ENCODE measurements at regions not wholly inside any gene's neighbourhood (a gene's known extent, or its start where the extent isn't known, plus 50 kb on each side); places are given as distances from the start of the nearest gene placed in this dataset.

GRCh38 chr5:178808886-178809285 lies 50.9 kb upstream of the ZNF354B start:
- DNase-seq (ENCODE audit: low spot score): no peak

GRCh38 chr5:178801021-178801420 lies 58.7 kb upstream of the ZNF354B start:
- DNase-seq (ENCODE audit: low spot score): peak; percentile 37

GRCh38 chr5:178797546-178798440 lies 62.0 kb upstream of the ZNF354B start:
- peak; percentile 68 for DNase-seq (ENCODE audit: low spot score)

- DNase-seq (ENCODE audit: low spot score): peak; percentile 79
Measured at GRCh38 chr5:178797101-178797521, 62.6 kb upstream of the ZNF354B start.

- peak; percentile 69 for DNase-seq (ENCODE audit: low spot score)
Measured at GRCh38 chr5:178796165-178796945, 63.4 kb upstream of the ZNF354B start.

GRCh38 chr5:178794433-178794832 lies 64.0 kb upstream of the ZNF354A start:
- DNase-seq (ENCODE audit: low spot score): no peak

GRCh38 chr5:178793696-178794095 lies 63.2 kb upstream of the ZNF354A start:
- DNase-seq (ENCODE audit: low spot score): no peak

GRCh38 chr5:178793151-178793550 lies 62.7 kb upstream of the ZNF354A start:
- no peak for DNase-seq (ENCODE audit: low spot score)

GRCh38 chr5:178791976-178792375 lies 61.5 kb upstream of the ZNF354A start:
- DNase-seq (ENCODE audit: low spot score): no peak

GRCh38 chr5:178790371-178790770 lies 59.9 kb upstream of the ZNF354A start:
- DNase-seq (ENCODE audit: low spot score): no peak

GRCh38 chr5:178788381-178789085 lies 58.1 kb upstream of the ZNF354A start:
- no peak for DNase-seq (ENCODE audit: low spot score)

GRCh38 chr5:178787889-178788288 lies 57.4 kb upstream of the ZNF354A start:
- DNase-seq (ENCODE audit: low spot score): no peak

GRCh38 chr5:178786859-178787499 lies 56.5 kb upstream of the ZNF354A start:
- no peak for DNase-seq (ENCODE audit: low spot score)

- no peak for DNase-seq (ENCODE audit: low spot score)
Measured at GRCh38 chr5:178786417-178786816, 56.0 kb upstream of the ZNF354A start.

- DNase-seq (ENCODE audit: low spot score): no peak
Measured at GRCh38 chr5:178785999-178786398, 55.5 kb upstream of the ZNF354A start.

- no peak for DNase-seq (ENCODE audit: low spot score)
Measured at GRCh38 chr5:178784391-178784790, 53.9 kb upstream of the ZNF354A start.

- no peak for DNase-seq (ENCODE audit: low spot score)
Measured at GRCh38 chr5:178781936-178782335, 51.5 kb upstream of the ZNF354A start.

GRCh38 chr5:178780581-178781498 lies 50.4 kb upstream of the ZNF354A start:
- no peak for DNase-seq (ENCODE audit: low spot score)

All from mesenteric fat pad (tissue), 1 donor.